AG04450 (cell line): ENCODE measurements at regions not wholly inside any gene's neighbourhood (a gene's known extent, or its start where the extent isn't known, plus 50 kb on each side); places are given as distances from the start of the nearest gene placed in this dataset.

Source experiments
- CTCF ChIA-PET: fragments of 300-600, 350-600 bp; formaldehyde crosslinking; extraction: SDS; loops from one replicate; lab custom pipeline; 2022; ENCODE audit warnings: antibody characterized with exemption, inconsistent platforms; lab: Charles Lee
- POLR2A ChIA-PET: fragments of 350-600 bp; formaldehyde crosslinking; extraction: SDS; loops from one replicate; lab custom pipeline; 2021; ENCODE audit warnings: antibody characterized with exemption, inconsistent platforms; lab: Yijun Ruan, JAX
- DNase-seq: peaks from one replicate; pipeline ENCODE4 v3.0.0-alpha.2; 2011; ENCODE audit warnings: low read depth, low spot score
- H3K27ac ChIP-seq: one replicate; pipeline ENCODE4 v1.5.1; 2012; ENCODE audit warnings: low read depth, low read length, control low read depth
- H3K27me3 ChIP-seq: one replicate; pipeline ENCODE4 v1.6.0; 2012; ENCODE audit warnings: low read length; ENCODE audit not compliant: control insufficient read depth, insufficient read depth
- H3K4me3 ChIP-seq: 2 replicates; pipeline ENCODE4 v1.5.1; 2011; ENCODE audit warnings: mild to moderate bottlenecking, low read depth, low read length, control low read depth
- H3K9me3 ChIP-seq: 2 replicates; pipeline ENCODE4 v1.5.1; 2012; ENCODE audit warnings: low read length; ENCODE audit not compliant: control insufficient read depth, insufficient read depth
- CTCF ChIP-seq: IDR thresholded peaks from 2 replicates; pipeline ENCODE4 v1.5.1; 2011; ENCODE audit warnings: low read depth, low read length, control low read depth, inconsistent platforms

DNA sequence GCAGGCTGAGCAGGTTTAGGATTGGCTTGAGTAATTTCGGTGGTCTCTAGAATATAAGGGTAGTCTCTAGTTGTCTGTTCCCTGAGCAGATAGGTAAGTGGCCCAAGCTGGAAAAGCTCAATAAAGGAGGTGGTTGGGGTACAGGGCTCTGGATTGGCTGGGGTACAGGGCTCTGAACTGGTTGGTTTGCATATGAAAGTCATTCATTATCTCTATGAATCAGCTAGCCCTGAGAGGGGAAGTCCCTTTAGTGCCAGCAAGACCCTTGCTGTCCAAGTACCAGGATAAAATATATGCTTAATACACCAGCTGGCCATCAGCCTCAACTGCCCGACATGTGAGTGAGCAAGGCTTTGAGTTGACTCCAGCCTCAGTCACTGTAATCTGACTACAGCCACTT lies 93.0 kb downstream of the ZBTB18 start:
- H3K9me3 ChIP-seq: no peaks in the 10 kb centered on the region
- no peak for TF ChIP-seq CTCF
- ChIA-PET CTCF (no interaction called here), POLR2A (no interaction called here)
- H3K4me3 ChIP-seq: no peak overlapping the region
- H3K27me3 ChIP-seq: no peaks in the 10 kb centered on the region
- DNase-seq: no peak
- no peak overlapping the region for H3K27ac ChIP-seq

- DNase-seq: no peak
- POLR2A ChIA-PET: no interaction called here
- Histone ChIP-seq H3K9me3 (peaks cover under 1% of the 10 kb centered on the region; the same call in 1 of the 2 replicates), H3K27ac (no peak overlapping the region), H3K4me3 (no peak overlapping the region), H3K27me3 (no peaks in the 10 kb centered on the region)
- CTCF ChIA-PET: no interaction called here
- no peak for TF ChIP-seq CTCF
Observed at GRCh38 chr1:244150071-244150470, 99.0 kb downstream of the ZBTB18 start.

DNA sequence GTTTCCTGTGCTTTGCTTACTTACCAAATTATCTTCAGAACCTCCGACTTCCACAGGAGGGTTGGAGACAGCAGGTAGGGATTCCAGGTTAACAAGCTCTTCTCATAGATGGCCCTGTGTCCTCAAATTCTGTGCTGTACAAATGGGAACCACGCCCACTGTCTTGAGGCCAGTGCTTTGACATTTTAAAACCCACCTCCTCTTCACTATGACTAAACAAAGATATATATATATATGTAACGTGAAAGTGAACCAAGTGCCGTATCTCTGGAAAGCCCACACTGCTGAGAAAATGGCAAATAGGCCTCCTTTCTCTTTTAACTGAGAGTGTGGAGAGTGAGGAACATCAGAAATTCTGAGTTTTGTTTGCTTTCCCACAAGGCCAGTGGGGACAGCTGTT lies 99.6 kb downstream of the ZBTB18 start:
- no peak overlapping the region for H3K27ac ChIP-seq
- POLR2A ChIA-PET: no interaction called here
- peaks cover 4% of the 10 kb centered on the region; the same call in 1 of the 2 replicates for H3K9me3 ChIP-seq
- CTCF ChIA-PET: no interaction called here
- DNase-seq: no peak
- H3K27me3 ChIP-seq: no peaks in the 10 kb centered on the region
- H3K4me3 ChIP-seq: no peak overlapping the region
- TF ChIP-seq CTCF: no peak

- H3K4me3 ChIP-seq: no peak overlapping the region
- CTCF ChIA-PET: no interaction called here
- H3K27ac ChIP-seq: no peak overlapping the region
- POLR2A ChIA-PET: no interaction called here
- TF ChIP-seq CTCF: no peak
- no peaks in the 10 kb centered on the region for H3K27me3 ChIP-seq
- no peak for DNase-seq
- H3K9me3 ChIP-seq: peaks cover 4% of the 10 kb centered on the region; the same call in 1 of the 2 replicates
Observed at GRCh38 chr1:244151537-244151936, 100.5 kb downstream of the ZBTB18 start.

DNA sequence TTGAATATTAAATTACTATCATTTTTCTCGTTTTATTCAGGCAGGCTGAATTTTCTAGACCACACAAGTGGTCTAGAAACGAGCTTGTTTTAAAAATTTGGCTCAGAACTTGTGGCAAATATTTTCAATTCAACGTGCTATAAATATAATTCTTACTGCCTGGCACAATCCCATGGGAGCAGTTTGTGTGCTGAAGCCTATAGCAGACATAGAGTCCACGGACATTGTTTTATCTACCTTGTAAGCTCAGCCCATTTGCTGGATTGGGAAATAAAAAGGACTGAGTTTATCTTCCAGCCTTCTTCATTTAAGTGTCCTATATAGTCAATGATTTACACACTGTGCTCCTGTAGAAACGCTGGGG lies 103.4 kb downstream of the ZBTB18 start:
- Histone ChIP-seq H3K27ac (no peak overlapping the region), H3K27me3 (no peaks in the 10 kb centered on the region), H3K9me3 (peaks cover 4% of the 10 kb centered on the region; the same call in 1 of the 2 replicates), H3K4me3 (no peak overlapping the region)
- ChIA-PET POLR2A (no interaction called here), CTCF (interaction anchor here (0.7 kb wide), 1 partner anchor 36 kb away, joined by 3 read pairs; no protein-coding TSS in a partner anchor)
- no peak for TF ChIP-seq CTCF
- no peak for DNase-seq
